NCI-H345 treated with DMSO at 0.1 percent for 48 hours (cell line): ENCODE measurements at regions not wholly inside any gene's neighbourhood (a gene's known extent, or its start where the extent isn't known, plus 50 kb on each side); places are given as distances from the start of the nearest gene placed in this dataset.

Experiments used
- DNase-seq: peaks from one replicate; lab custom pipeline; 2025; ENCODE audit not compliant: unreplicated experiment; lab: John Stamatoyannopoulos, UW

GRCh38 chr4:35252866-35253265 lies 991.4 kb downstream of the ARAP2 start:
- no peak for DNase-seq

- DNase-seq: no peak
Measured at GRCh38 chr4:35253331-35253730, 991.0 kb downstream of the ARAP2 start.

GRCh38 chr4:35286434-35286833 lies 957.9 kb downstream of the ARAP2 start:
- DNase-seq: no peak

GRCh38 chr4:35300996-35301774 lies 943.1 kb downstream of the ARAP2 start:
- no peak for DNase-seq

GRCh38 chr4:35315419-35315818 lies 928.9 kb downstream of the ARAP2 start:
- no peak for DNase-seq

GRCh38 chr4:35325908-35326453 lies 918.3 kb downstream of the ARAP2 start:
- no peak for DNase-seq

- DNase-seq: no peak
Measured at GRCh38 chr4:35342833-35343232, 901.5 kb downstream of the ARAP2 start.

GRCh38 chr4:35347276-35347675 lies 897.0 kb downstream of the ARAP2 start:
- DNase-seq: no peak

- no peak for DNase-seq
Measured at GRCh38 chr4:35358001-35358584, 886.2 kb downstream of the ARAP2 start.

- no peak for DNase-seq
Measured at GRCh38 chr4:35364321-35364870, 879.9 kb downstream of the ARAP2 start.

GRCh38 chr4:35365186-35365585 lies 879.1 kb downstream of the ARAP2 start:
- no peak for DNase-seq

GRCh38 chr4:35399912-35400311 lies 844.4 kb downstream of the ARAP2 start:
- no peak for DNase-seq

- DNase-seq: no peak
Measured at GRCh38 chr4:35423104-35423503, 821.2 kb downstream of the ARAP2 start.

- no peak for DNase-seq
Measured at GRCh38 chr4:35447474-35447873, 796.8 kb downstream of the ARAP2 start.

GRCh38 chr4:35459045-35459444 lies 785.3 kb downstream of the ARAP2 start:
- no peak for DNase-seq

GRCh38 chr4:35461931-35462659 lies 782.2 kb downstream of the ARAP2 start:
- no peak for DNase-seq

GRCh38 chr4:35463251-35463952 lies 780.9 kb downstream of the ARAP2 start:
- DNase-seq: no peak

- no peak for DNase-seq
Measured at GRCh38 chr4:35464964-35465528, 779.3 kb downstream of the ARAP2 start.

GRCh38 chr4:35491093-35491492 lies 753.2 kb downstream of the ARAP2 start:
- no peak for DNase-seq

GRCh38 chr4:35493977-35494376 lies 750.3 kb downstream of the ARAP2 start:
- DNase-seq: no peak

GRCh38 chr4:35494955-35495354 lies 749.4 kb downstream of the ARAP2 start:
- no peak for DNase-seq
